ENCODE measurements at regions not wholly inside any gene's neighbourhood (a gene's known extent, or its start where the extent isn't known, plus 50 kb on each side); places are given as distances from the start of the nearest gene placed in this dataset.

DNA sequence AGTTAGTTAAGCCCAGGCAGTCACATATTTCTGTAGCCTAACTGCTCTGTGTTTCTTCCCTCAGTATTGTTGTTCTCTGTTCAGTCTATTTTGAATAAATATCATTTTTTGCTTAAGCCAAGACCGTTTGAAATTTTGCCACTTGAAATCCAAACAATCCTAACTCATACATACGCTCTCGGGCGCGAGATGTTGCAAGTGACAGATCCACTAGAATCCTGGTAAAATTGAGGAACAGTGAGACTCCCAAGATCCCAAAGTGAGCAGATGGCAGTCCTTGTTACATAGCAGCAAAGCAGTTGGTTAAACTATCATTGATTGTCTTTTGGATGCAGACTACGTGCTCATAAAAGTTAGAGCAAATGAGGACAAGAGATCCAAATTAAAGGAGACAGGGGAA lies 625.4 kb downstream of the TBL1XR1 start:
- Histone ChIP-seq H3K27ac (no peak overlapping the region), H3K27me3 (no peaks in the 10 kb centered on the region), H3K36me3 (no peaks in the 10 kb centered on the region), H3K4me1 (no peaks in the 10 kb centered on the region), H3K9me3 (no peaks in the 10 kb centered on the region), H3K4me3 (no peak overlapping the region)
- DNase-seq, result no peak
- TF ChIP-seq POLR2A (IDR thresholded peaks at IDR 0.05), result no peak
- TF ChIP-seq, protein P1, sequence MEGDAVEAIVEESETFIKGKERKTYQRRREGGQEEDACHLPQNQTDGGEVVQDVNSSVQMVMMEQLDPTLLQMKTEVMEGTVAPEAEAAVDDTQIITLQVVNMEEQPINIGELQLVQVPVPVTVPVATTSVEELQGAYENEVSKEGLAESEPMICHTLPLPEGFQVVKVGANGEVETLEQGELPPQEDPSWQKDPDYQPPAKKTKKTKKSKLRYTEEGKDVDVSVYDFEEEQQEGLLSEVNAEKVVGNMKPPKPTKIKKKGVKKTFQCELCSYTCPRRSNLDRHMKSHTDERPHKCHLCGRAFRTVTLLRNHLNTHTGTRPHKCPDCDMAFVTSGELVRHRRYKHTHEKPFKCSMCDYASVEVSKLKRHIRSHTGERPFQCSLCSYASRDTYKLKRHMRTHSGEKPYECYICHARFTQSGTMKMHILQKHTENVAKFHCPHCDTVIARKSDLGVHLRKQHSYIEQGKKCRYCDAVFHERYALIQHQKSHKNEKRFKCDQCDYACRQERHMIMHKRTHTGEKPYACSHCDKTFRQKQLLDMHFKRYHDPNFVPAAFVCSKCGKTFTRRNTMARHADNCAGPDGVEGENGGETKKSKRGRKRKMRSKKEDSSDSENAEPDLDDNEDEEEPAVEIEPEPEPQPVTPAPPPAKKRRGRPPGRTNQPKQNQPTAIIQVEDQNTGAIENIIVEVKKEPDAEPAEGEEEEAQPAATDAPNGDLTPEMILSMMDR (IDR thresholded peaks at IDR 0.05), result no peak

DNA sequence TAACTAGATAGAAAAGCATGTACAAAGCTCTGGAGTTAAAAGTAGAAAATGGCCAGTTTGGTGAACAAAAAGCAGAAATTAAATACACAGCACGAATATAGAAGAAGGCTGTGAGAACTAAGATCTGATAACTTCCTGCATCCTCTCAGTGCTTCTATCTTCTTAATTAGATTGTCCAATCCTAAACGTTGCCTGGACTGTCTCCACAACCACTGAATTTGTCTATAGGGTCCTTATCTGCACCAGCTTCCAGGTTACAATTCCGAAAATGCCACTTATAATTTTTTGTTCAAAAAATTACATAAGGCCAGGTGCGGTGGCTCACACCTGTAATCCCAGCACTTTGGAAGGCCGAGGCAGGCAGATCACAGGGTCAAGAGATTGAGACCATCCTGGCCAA lies 626.3 kb downstream of the TBL1XR1 start:
- DNase-seq, result no peak
- TF ChIP-seq, protein P1 (IDR thresholded peaks at IDR 0.05), result no peak
- TF ChIP-seq POLR2A (IDR thresholded peaks at IDR 0.05), result no peak
- no peak overlapping the region for H3K4me3 ChIP-seq
- no peaks in the 10 kb centered on the region for H3K4me1 ChIP-seq
- H3K36me3 ChIP-seq, result no peaks in the 10 kb centered on the region
- no peak overlapping the region for H3K27ac ChIP-seq
- H3K27me3 ChIP-seq, result no peaks in the 10 kb centered on the region
- no peaks in the 10 kb centered on the region for H3K9me3 ChIP-seq

DNA sequence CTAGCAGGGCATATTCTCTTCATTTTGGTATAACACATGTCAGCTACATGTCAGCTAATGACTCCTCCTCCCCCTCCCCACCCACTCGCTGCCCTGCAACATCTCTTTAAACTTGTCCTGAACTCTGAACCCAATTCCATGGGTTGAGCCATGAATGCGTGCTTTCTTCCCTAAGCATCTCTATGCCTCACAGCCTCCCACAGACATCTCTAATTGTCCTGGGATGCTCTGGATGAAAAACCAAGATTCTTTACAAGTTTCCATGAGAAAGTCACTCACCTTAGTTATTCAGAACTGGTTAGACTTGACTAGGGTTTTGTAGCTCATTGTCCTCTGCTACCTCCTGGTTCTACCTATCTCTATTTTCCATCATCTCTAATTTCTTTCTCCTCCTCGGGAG lies 629.1 kb downstream of the TBL1XR1 start:
- no peak overlapping the region for H3K27ac ChIP-seq
- H3K9me3 ChIP-seq, result peaks cover 0 to 7% (median 0%) of the 10 kb centered on the region in 4 donors
- no peaks in the 10 kb centered on the region for H3K4me1 ChIP-seq
- DNase-seq, result no peak
- no peaks in the 10 kb centered on the region for H3K27me3 ChIP-seq
- no peaks in the 10 kb centered on the region for H3K36me3 ChIP-seq
- no peak overlapping the region for H3K4me3 ChIP-seq
- TF ChIP-seq, protein P1 (IDR thresholded peaks at IDR 0.05), result no peak
- TF ChIP-seq POLR2A (IDR thresholded peaks at IDR 0.05), result no peak

DNA sequence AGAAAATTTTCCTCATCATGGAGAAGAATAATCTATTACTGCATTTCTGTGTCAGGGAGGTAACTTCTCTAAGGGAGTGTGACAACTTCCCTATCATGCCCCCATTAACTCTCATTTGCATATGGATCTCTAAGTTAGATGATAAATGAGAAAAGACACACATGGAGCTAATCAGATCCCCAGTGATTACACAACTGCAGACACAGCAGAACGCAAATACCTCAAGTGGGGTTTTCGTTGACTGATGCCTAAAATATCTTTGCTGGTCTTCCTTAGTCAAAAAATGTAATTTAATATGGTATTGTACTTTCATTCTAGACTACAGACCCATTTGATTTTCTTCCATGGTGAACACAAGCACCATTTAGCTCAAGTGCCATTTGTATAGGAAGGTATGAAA lies 630.5 kb downstream of the TBL1XR1 start:
- Histone ChIP-seq H3K27ac (no peak overlapping the region), H3K4me1 (no peaks in the 10 kb centered on the region), H3K27me3 (no peaks in the 10 kb centered on the region), H3K36me3 (no peaks in the 10 kb centered on the region), H3K4me3 (no peak overlapping the region), H3K9me3 (peaks cover 0 to 7% (median 0%) of the 10 kb centered on the region in 4 donors)
- TF ChIP-seq POLR2A (IDR thresholded peaks at IDR 0.05), result no peak
- TF ChIP-seq, protein P1 (IDR thresholded peaks at IDR 0.05), result no peak
- no peak for DNase-seq

DNA sequence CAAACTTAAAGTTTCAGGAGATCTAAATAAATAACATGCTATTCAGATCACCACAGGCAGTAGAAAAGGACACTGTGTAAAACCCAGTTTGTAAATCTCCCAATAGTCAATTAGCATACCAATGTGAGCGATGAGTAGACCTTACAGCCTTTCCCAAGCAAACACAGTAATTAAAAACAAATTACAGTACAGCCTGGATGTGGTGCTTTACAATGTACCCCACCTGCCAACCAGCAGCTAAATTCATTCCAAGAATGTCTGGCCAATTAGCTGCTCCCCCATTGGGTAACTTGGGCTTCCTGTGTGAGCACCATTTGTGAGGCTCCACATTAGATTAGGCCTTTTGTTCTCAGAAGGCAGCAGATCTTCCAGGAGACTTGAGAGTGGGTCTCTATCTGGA lies 635.0 kb downstream of the TBL1XR1 start:
- no peak overlapping the region for H3K4me3 ChIP-seq
- H3K27ac ChIP-seq, result no peak overlapping the region
- TF ChIP-seq, protein P1 (IDR thresholded peaks at IDR 0.05), result no peak
- no peaks in the 10 kb centered on the region for H3K36me3 ChIP-seq
- no peak for DNase-seq
- no peaks in the 10 kb centered on the region for H3K27me3 ChIP-seq
- H3K9me3 ChIP-seq, result peaks cover 0 to 7% (median 0%) of the 10 kb centered on the region in 4 donors
- no peaks in the 10 kb centered on the region for H3K4me1 ChIP-seq

DNA sequence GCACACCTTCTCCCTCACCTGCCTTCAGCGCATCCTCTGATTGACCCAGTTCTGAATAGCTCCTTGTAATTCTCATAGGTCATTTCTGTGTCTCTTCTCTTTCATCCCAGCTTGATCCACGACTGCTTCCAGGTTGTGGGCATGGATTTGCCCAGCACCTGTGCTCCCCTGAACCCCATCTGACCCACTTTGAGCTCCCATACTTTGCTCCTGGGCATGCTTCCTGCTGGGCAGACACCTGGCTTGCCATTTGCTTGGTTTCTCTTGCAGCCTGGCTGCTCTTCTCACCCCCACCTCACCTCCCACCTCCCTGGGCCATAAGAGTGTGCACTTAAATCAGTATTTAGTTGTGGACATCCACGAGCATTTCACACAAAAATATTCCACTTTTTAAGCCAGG lies 635.5 kb downstream of the TBL1XR1 start:
- H3K4me1 ChIP-seq, result no peaks in the 10 kb centered on the region
- H3K27ac ChIP-seq, result no peak overlapping the region
- H3K9me3 ChIP-seq, result peaks cover 0 to 7% (median 0%) of the 10 kb centered on the region in 4 donors
- H3K27me3 ChIP-seq, result no peaks in the 10 kb centered on the region
- DNase-seq, result no peak
- no peaks in the 10 kb centered on the region for H3K36me3 ChIP-seq
- TF ChIP-seq POLR2A (IDR thresholded peaks at IDR 0.05), result no peak
- TF ChIP-seq, protein P1 (IDR thresholded peaks at IDR 0.05), result no peak
- H3K4me3 ChIP-seq, result no peak overlapping the region

All from Peyer's patch (tissue), 4 donors.